ENCODE measurements at regions not wholly inside any gene's neighbourhood (a gene's known extent, or its start where the extent isn't known, plus 50 kb on each side); places are given as distances from the start of the nearest gene placed in this dataset.

GRCh38 chr10:29056729-29057128 lies 232.1 kb upstream of the LYZL1 start:
- Mint-ChIP-seq H3K27ac (no peak overlapping the region), H3K36me3 (ENCODE audit: low read depth) (no peaks in the 10 kb centered on the region), H3K27me3 (ENCODE audit: low read depth) (no peaks in the 10 kb centered on the region), H3K4me1 (ENCODE audit: low read depth) (no peaks in the 10 kb centered on the region), H3K4me3 (no peak overlapping the region), H3K9me3 (no peaks in the 10 kb centered on the region)
- DNase-seq (ENCODE audit: low spot score): no peak

- DNase-seq (ENCODE audit: low spot score): no peak
- no peak overlapping the region for H3K4me3 Mint-ChIP-seq
- no peaks in the 10 kb centered on the region for H3K4me1 Mint-ChIP-seq (ENCODE audit: low read depth)
These were observed 231.0 kb upstream of the LYZL1 start for GRCh38 chr10:29057822-29058331.

GRCh38 chr10:29063806-29064644 lies 224.8 kb upstream of the LYZL1 start:
- Mint-ChIP-seq H3K4me3 (no peak overlapping the region), H3K36me3 (ENCODE audit: low read depth) (no peaks in the 10 kb centered on the region), H3K4me1 (ENCODE audit: low read depth) (no peaks in the 10 kb centered on the region), H3K27me3 (ENCODE audit: low read depth) (no peaks in the 10 kb centered on the region), H3K9me3 (no peaks in the 10 kb centered on the region), H3K27ac (no peak overlapping the region)
- DNase-seq (ENCODE audit: low spot score): no peak

More at GRCh38 chr10:29057822-29058331, 231.0 kb upstream of the LYZL1 start:
- Mint-ChIP-seq H3K36me3 (ENCODE audit: low read depth) (no peaks in the 10 kb centered on the region), H3K9me3 (no peaks in the 10 kb centered on the region), H3K27me3 (ENCODE audit: low read depth) (no peaks in the 10 kb centered on the region), H3K27ac (no peak overlapping the region)

- Mint-ChIP-seq H3K4me3 (no peak overlapping the region), H3K27me3 (ENCODE audit: low read depth) (no peaks in the 10 kb centered on the region), H3K27ac (no peak overlapping the region), H3K4me1 (ENCODE audit: low read depth) (no peaks in the 10 kb centered on the region), H3K36me3 (ENCODE audit: low read depth) (no peaks in the 10 kb centered on the region), H3K9me3 (no peaks in the 10 kb centered on the region)
- no peak for DNase-seq (ENCODE audit: low spot score)
These were observed 224.2 kb upstream of the LYZL1 start for GRCh38 chr10:29064680-29065079.

GRCh38 chr10:29067161-29067560 lies 221.7 kb upstream of the LYZL1 start:
- Mint-ChIP-seq H3K4me1 (ENCODE audit: low read depth) (no peaks in the 10 kb centered on the region), H3K27ac (no peak overlapping the region), H3K27me3 (ENCODE audit: low read depth) (no peaks in the 10 kb centered on the region), H3K4me3 (no peak overlapping the region), H3K36me3 (ENCODE audit: low read depth) (no peaks in the 10 kb centered on the region), H3K9me3 (no peaks in the 10 kb centered on the region)
- DNase-seq (ENCODE audit: low spot score): no peak

- Mint-ChIP-seq H3K9me3 (no peaks in the 10 kb centered on the region), H3K27me3 (ENCODE audit: low read depth) (no peaks in the 10 kb centered on the region), H3K4me3 (no peak overlapping the region), H3K36me3 (ENCODE audit: low read depth) (no peaks in the 10 kb centered on the region), H3K27ac (no peak overlapping the region), H3K4me1 (ENCODE audit: low read depth) (no peaks in the 10 kb centered on the region)
- no peak for DNase-seq (ENCODE audit: low spot score)
These were observed 221.2 kb upstream of the LYZL1 start for GRCh38 chr10:29067628-29068027.

- Mint-ChIP-seq H3K36me3 (ENCODE audit: low read depth) (no peaks in the 10 kb centered on the region), H3K27me3 (ENCODE audit: low read depth) (no peaks in the 10 kb centered on the region), H3K27ac (no peak overlapping the region), H3K9me3 (no peaks in the 10 kb centered on the region), H3K4me3 (no peak overlapping the region), H3K4me1 (ENCODE audit: low read depth) (no peaks in the 10 kb centered on the region)
- no peak for DNase-seq (ENCODE audit: low spot score)
These were observed 220.6 kb upstream of the LYZL1 start for GRCh38 chr10:29068302-29068701.

- Mint-ChIP-seq H3K36me3 (ENCODE audit: low read depth) (no peaks in the 10 kb centered on the region), H3K27me3 (ENCODE audit: low read depth) (no peaks in the 10 kb centered on the region), H3K27ac (no peak overlapping the region), H3K9me3 (no peaks in the 10 kb centered on the region), H3K4me1 (ENCODE audit: low read depth) (no peaks in the 10 kb centered on the region), H3K4me3 (no peak overlapping the region)
- no peak for DNase-seq (ENCODE audit: low spot score)
These were observed 219.9 kb upstream of the LYZL1 start for GRCh38 chr10:29068966-29069365.

GRCh38 chr10:29069941-29070340 lies 218.9 kb upstream of the LYZL1 start:
- DNase-seq (ENCODE audit: low spot score): no peak
- Mint-ChIP-seq H3K27me3 (ENCODE audit: low read depth) (no peaks in the 10 kb centered on the region), H3K27ac (no peak overlapping the region), H3K4me3 (no peak overlapping the region), H3K4me1 (ENCODE audit: low read depth) (no peaks in the 10 kb centered on the region), H3K9me3 (no peaks in the 10 kb centered on the region), H3K36me3 (ENCODE audit: low read depth) (no peaks in the 10 kb centered on the region)

GRCh38 chr10:29078919-29079318 lies 210.0 kb upstream of the LYZL1 start:
- H3K27ac Mint-ChIP-seq: no peak overlapping the region

GRCh38 chr10:29081231-29081630 lies 207.6 kb upstream of the LYZL1 start:
- no peak overlapping the region for H3K27ac Mint-ChIP-seq
- no peaks in the 10 kb centered on the region for H3K36me3 Mint-ChIP-seq (ENCODE audit: low read depth)
- no peak for DNase-seq (ENCODE audit: low spot score)
- H3K27me3 Mint-ChIP-seq (ENCODE audit: low read depth): no peaks in the 10 kb centered on the region
- H3K4me3 Mint-ChIP-seq: no peak overlapping the region
- no peaks in the 10 kb centered on the region for H3K4me1 Mint-ChIP-seq (ENCODE audit: low read depth)
- H3K9me3 Mint-ChIP-seq: no peaks in the 10 kb centered on the region

More at GRCh38 chr10:29078919-29079318, 210.0 kb upstream of the LYZL1 start:
- Mint-ChIP-seq H3K9me3 (no peaks in the 10 kb centered on the region), H3K4me1 (ENCODE audit: low read depth) (no peaks in the 10 kb centered on the region), H3K36me3 (ENCODE audit: low read depth) (no peaks in the 10 kb centered on the region), H3K27me3 (ENCODE audit: low read depth) (no peaks in the 10 kb centered on the region), H3K4me3 (no peak overlapping the region)
- no peak for DNase-seq (ENCODE audit: low spot score)

- Mint-ChIP-seq H3K4me3 (no peak overlapping the region), H3K27me3 (ENCODE audit: low read depth) (no peaks in the 10 kb centered on the region), H3K4me1 (ENCODE audit: low read depth) (no peaks in the 10 kb centered on the region), H3K9me3 (no peaks in the 10 kb centered on the region), H3K27ac (no peak overlapping the region), H3K36me3 (ENCODE audit: low read depth) (no peaks in the 10 kb centered on the region)
- DNase-seq (ENCODE audit: low spot score): no peak
These were observed 206.8 kb upstream of the LYZL1 start for GRCh38 chr10:29081951-29082685.

- DNase-seq (ENCODE audit: low spot score): no peak
- no peaks in the 10 kb centered on the region for H3K9me3 Mint-ChIP-seq
- no peaks in the 10 kb centered on the region for H3K36me3 Mint-ChIP-seq (ENCODE audit: low read depth)
- H3K4me1 Mint-ChIP-seq (ENCODE audit: low read depth): no peaks in the 10 kb centered on the region
- H3K4me3 Mint-ChIP-seq: no peak overlapping the region
- no peaks in the 10 kb centered on the region for H3K27me3 Mint-ChIP-seq (ENCODE audit: low read depth)
- no peak overlapping the region for H3K27ac Mint-ChIP-seq
These were observed 205.8 kb upstream of the LYZL1 start for GRCh38 chr10:29083096-29083495.

- Mint-ChIP-seq H3K4me1 (ENCODE audit: low read depth) (no peaks in the 10 kb centered on the region), H3K36me3 (ENCODE audit: low read depth) (no peaks in the 10 kb centered on the region), H3K4me3 (no peak overlapping the region), H3K27me3 (ENCODE audit: low read depth) (no peaks in the 10 kb centered on the region), H3K9me3 (no peaks in the 10 kb centered on the region), H3K27ac (no peak overlapping the region)
- no peak for DNase-seq (ENCODE audit: low spot score)
These were observed 204.1 kb upstream of the LYZL1 start for GRCh38 chr10:29084681-29085307.

Measured in T-helper 2 cell treated with Interferon-gamma antibody and Interleukin-4, amounts not matched to agents 5 μg/mL and 100 μg/mL, for 36 hours (primary cell).